ENCODE measurements at regions not wholly inside any gene's neighbourhood (a gene's known extent, or its start where the extent isn't known, plus 50 kb on each side); places are given as distances from the start of the nearest gene placed in this dataset.

DNA sequence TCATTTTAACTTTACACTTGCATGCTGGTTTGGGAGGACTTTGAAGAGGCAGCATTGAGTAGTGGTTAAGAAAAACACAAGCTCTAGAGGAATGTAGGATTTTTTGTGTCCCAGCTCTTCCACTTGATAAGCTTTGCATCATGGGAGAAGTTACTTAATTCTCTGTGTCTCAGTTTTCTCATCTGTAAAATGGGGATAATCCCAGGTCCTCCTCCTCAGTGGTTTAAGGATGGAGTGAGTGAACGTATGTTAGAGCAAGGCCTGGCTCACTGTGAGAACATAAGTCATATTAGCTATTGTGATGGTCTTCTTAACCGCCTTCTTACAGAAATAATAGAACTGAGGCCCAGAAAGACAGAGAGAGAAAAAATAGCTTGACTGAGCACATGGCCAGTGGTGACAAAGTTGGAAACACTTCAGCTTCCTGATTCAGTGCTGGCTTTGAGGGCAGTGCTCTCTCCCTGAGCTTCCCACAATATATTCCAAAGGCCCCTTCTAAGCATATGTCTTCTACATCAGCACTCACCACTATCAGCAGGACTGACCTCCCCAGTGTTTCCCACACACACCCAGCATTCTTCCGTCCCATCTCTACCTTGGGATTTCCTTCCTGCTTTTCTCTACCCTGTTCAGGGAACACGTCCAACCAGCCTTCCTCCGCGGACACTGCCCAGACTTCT lies 214.9 kb upstream of the TNP1 start:
- H3K4me3 ChIP-seq (ENCODE audit: low read length): no peak overlapping the region
- TF ChIP-seq CTCF (conservative IDR thresholded peaks at IDR 0.05; ENCODE audit: low read depth, low read length): no peak
- no peak for DNase-seq (ENCODE audit: low read depth)

- TF ChIP-seq CTCF (conservative IDR thresholded peaks at IDR 0.05; ENCODE audit: low read depth, low read length): no peak
- no peak for DNase-seq (ENCODE audit: low read depth)
- no peak overlapping the region for H3K4me3 ChIP-seq (ENCODE audit: low read length)
Observed at GRCh38 chr2:217071416-217071815, 211.6 kb upstream of the TNP1 start.

- TF ChIP-seq CTCF (conservative IDR thresholded peaks at IDR 0.05; ENCODE audit: low read depth, low read length): no peak
- no peak overlapping the region for H3K4me3 ChIP-seq (ENCODE audit: low read length)
- no peak for DNase-seq (ENCODE audit: low read depth)
Observed at GRCh38 chr2:217070611-217071010, 210.7 kb upstream of the TNP1 start.

DNA sequence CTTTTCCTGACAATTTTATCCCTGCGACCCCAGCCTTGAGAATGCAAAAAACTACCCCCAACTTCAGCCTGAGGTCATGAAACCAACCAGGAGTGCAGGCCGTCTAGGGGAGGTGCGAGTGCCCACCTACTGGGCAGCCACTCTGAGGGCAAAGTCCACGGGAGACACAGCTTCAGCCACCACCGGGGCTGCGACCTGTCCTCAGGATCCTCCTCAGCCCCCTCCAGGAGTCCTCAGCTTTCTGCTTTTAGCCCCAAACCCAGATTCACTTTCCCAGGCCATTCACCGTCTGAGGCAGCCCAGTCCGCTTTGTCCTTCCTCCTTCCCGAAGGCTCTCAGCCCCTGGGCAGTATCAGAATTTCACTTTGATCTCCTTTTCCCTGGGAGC lies 210.2 kb upstream of the TNP1 start:
- DNase-seq (ENCODE audit: low read depth): no peak

GRCh38 chr2:217069263-217070042 lies 209.6 kb upstream of the TNP1 start:
- TF ChIP-seq CTCF (conservative IDR thresholded peaks at IDR 0.05; ENCODE audit: low read depth, low read length): no peak
- no peak for DNase-seq (ENCODE audit: low read depth)
- H3K4me3 ChIP-seq (ENCODE audit: low read length): no peak overlapping the region

More for the DNA sequence above, 210.2 kb upstream of the TNP1 start:
- H3K4me3 ChIP-seq (ENCODE audit: low read length): no peak overlapping the region
- TF ChIP-seq CTCF (conservative IDR thresholded peaks at IDR 0.05; ENCODE audit: low read depth, low read length): no peak

- no peak for TF ChIP-seq CTCF (conservative IDR thresholded peaks at IDR 0.05; ENCODE audit: low read depth, low read length)
- no peak for DNase-seq (ENCODE audit: low read depth)
- H3K4me3 ChIP-seq (ENCODE audit: low read length): no peak overlapping the region
Observed at GRCh38 chr2:217068677-217069250, 208.9 kb upstream of the TNP1 start.

All from retinal pigment epithelial cell (primary cell).